Retinal pigment epithelial cell (primary cell): ENCODE measurements at regions not wholly inside any gene's neighbourhood (a gene's known extent, or its start where the extent isn't known, plus 50 kb on each side); places are given as distances from the start of the nearest gene placed in this dataset.

Experiments
- DNase-seq: peaks from one replicate; pipeline ENCODE4 v3.0.0-alpha.2; 2010; ENCODE audit warnings: low read depth
- H3K4me3 ChIP-seq: 2 replicates; pipeline ENCODE4 v1.5.1; 2011; ENCODE audit warnings: mild to moderate bottlenecking, low read length, control low read depth, moderate library complexity
- TF ChIP-seq, protein P1 (sequence below): conservative IDR thresholded peaks from 2 replicates; pipeline ENCODE4 v1.5.1; 2011; ENCODE audit warnings: low read depth, low read length, control low read depth, inconsistent platforms

- TF ChIP-seq, protein P1, sequence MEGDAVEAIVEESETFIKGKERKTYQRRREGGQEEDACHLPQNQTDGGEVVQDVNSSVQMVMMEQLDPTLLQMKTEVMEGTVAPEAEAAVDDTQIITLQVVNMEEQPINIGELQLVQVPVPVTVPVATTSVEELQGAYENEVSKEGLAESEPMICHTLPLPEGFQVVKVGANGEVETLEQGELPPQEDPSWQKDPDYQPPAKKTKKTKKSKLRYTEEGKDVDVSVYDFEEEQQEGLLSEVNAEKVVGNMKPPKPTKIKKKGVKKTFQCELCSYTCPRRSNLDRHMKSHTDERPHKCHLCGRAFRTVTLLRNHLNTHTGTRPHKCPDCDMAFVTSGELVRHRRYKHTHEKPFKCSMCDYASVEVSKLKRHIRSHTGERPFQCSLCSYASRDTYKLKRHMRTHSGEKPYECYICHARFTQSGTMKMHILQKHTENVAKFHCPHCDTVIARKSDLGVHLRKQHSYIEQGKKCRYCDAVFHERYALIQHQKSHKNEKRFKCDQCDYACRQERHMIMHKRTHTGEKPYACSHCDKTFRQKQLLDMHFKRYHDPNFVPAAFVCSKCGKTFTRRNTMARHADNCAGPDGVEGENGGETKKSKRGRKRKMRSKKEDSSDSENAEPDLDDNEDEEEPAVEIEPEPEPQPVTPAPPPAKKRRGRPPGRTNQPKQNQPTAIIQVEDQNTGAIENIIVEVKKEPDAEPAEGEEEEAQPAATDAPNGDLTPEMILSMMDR, result no peak
- no peak overlapping the region for H3K4me3 ChIP-seq
- DNase-seq, result no peak
These were observed 73.3 kb upstream of the YPEL5 start for GRCh38 chr2:30073523-30073922.

GRCh38 chr2:30074023-30074422, 72.8 kb upstream of the YPEL5 start:
- H3K4me3 ChIP-seq, result no peak overlapping the region
- TF ChIP-seq, protein P1, result no peak
- DNase-seq, result no peak

DNA sequence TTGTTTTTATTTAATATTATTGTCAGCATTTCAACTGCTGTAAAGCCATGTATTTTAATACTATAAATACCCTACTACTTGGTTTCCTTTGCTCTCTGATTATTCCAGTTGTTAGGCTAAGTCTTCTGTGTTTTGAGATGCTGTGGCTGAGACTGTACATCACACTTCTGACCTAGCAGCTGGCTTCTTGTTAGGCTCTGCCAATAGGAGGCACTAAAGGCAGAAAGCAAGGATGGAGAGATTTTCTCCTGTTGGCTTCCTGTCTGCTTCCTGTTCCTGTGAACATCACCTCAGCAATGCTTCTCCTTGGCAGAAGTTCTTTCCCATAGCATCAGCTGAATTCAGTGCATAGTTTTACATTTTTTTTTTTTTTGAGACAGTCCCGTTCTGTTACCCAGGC, 68.3 kb upstream of the YPEL5 start:
- DNase-seq, result no peak
- TF ChIP-seq, protein P1, result no peak
- H3K4me3 ChIP-seq, result no peak overlapping the region

DNA sequence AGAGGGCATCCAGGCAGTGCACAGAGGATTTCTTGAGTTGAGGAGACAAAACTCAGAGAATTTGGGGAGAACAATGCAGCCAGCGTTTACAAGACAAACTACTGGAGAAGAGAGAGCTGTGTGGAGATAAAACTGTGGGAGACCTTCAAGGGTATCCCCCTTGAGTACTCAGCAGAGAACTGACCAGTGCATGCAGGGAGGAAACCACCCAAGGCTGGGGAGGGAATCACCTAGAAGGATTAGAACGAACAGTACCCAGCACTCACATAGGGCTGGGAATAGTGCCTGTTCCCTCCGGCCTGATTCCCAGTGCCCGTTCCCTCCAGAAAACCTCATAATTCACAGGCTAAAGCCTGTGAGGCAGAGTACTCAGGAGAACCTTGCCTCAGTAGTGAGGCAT, 61.9 kb upstream of the YPEL5 start:
- TF ChIP-seq, protein P1, result no peak
- H3K4me3 ChIP-seq, result no peak overlapping the region

GRCh38 chr2:30089171-30089570, 57.6 kb upstream of the YPEL5 start:
- DNase-seq, result no peak
- H3K4me3 ChIP-seq, result no peak overlapping the region
- TF ChIP-seq, protein P1, result no peak

More for the DNA sequence above, 61.9 kb upstream of the YPEL5 start:
- no peak for DNase-seq

GRCh38 chr2:30095402-30095801, 51.4 kb upstream of the YPEL5 start:
- H3K4me3 ChIP-seq, result no peak overlapping the region
- no peak for DNase-seq
- TF ChIP-seq, protein P1, result no peak

GRCh38 chr2:30096451-30096850, 50.4 kb upstream of the YPEL5 start:
- H3K4me3 ChIP-seq, result no peak overlapping the region
- TF ChIP-seq, protein P1, result no peak
- no peak for DNase-seq
